Fibroblast of mammary gland (primary cell): ENCODE measurements at regions not wholly inside any gene's neighbourhood (a gene's known extent, or its start where the extent isn't known, plus 50 kb on each side); places are given as distances from the start of the nearest gene placed in this dataset.

ENCODE experiments used
- DNase-seq: peaks from one replicate; pipeline ENCODE4 v3.0.0-alpha.2; 2010; ENCODE audit warnings: low read depth
- H3K4me3 ChIP-seq: 2 replicates; pipeline ENCODE4 v1.5.1; 2011; ENCODE audit warnings: low read depth, mild to moderate bottlenecking, low read length, moderate library complexity; ENCODE audit not compliant: control insufficient read depth
- CTCF ChIP-seq: conservative IDR thresholded peaks from 2 replicates; pipeline ENCODE4 v1.5.1; 2011; ENCODE audit warnings: low read depth, low read length, inconsistent platforms; ENCODE audit not compliant: control insufficient read depth, insufficient read depth

- H3K4me3 ChIP-seq: no peak overlapping the region
- no peak for TF ChIP-seq CTCF
- no peak for DNase-seq
These were observed 689.9 kb downstream of the DSC3 start for GRCh38 chr18:30352551-30353168.

- no peak for TF ChIP-seq CTCF
- no peak for DNase-seq
- no peak overlapping the region for H3K4me3 ChIP-seq
These were observed 692.3 kb downstream of the DSC3 start for GRCh38 chr18:30350263-30350662.

GRCh38 chr18:30343090-30343489, 699.5 kb downstream of the DSC3 start:
- no peak for TF ChIP-seq CTCF
- no peak for DNase-seq
- no peak overlapping the region for H3K4me3 ChIP-seq

GRCh38 chr18:30342675-30343074, 699.9 kb downstream of the DSC3 start:
- TF ChIP-seq CTCF: no peak

GRCh38 chr18:30334781-30335180, 707.8 kb downstream of the DSC3 start:
- no peak for DNase-seq
- no peak overlapping the region for H3K4me3 ChIP-seq
- TF ChIP-seq CTCF: no peak

More at GRCh38 chr18:30342675-30343074, 699.9 kb downstream of the DSC3 start:
- no peak for DNase-seq
- H3K4me3 ChIP-seq: no peak overlapping the region

GRCh38 chr18:30333310-30333709, 709.2 kb downstream of the DSC3 start:
- DNase-seq: no peak
- TF ChIP-seq CTCF: no peak
- H3K4me3 ChIP-seq: no peak overlapping the region

GRCh38 chr18:30328839-30329238, 713.7 kb downstream of the DSC3 start:
- no peak for DNase-seq
- no peak overlapping the region for H3K4me3 ChIP-seq
- no peak for TF ChIP-seq CTCF
